NCI-H2081 (cell line): ENCODE measurements at regions not wholly inside any gene's neighbourhood (a gene's known extent, or its start where the extent isn't known, plus 50 kb on each side); places are given as distances from the start of the nearest gene placed in this dataset.
"Not testable (repeated sequence)": the region's sequence is repeated elsewhere in the genome, so short reads cannot be mapped to it uniquely, and the experiment has no call there.

Source experiments
- DNase-seq, 2 experiments: peaks; one replicate each; lab custom pipeline; 2025; lab: John Stamatoyannopoulos, UW

DNA sequence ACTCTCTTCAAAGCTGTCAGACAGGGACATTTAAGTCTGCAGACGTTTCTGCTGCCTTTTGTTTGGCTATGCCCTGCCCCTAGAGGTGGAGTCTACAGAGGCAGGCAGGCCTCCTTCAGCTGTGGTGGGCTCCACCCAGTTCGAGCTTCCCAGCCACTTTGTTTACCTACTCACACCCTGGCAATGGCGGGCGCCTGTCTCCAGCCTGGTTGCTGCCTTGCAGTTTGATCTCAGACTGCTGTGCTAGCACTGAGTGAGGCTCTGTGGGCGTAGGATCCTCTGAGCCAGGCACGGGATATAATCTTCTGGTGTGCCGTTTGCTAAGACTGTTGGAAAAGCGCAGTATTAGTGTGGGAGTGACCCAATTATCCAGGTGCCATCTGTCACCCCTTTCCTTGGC lies 499.8 kb upstream of the IZUMO3 start:
- not testable (repeated sequence) for DNase-seq

DNA sequence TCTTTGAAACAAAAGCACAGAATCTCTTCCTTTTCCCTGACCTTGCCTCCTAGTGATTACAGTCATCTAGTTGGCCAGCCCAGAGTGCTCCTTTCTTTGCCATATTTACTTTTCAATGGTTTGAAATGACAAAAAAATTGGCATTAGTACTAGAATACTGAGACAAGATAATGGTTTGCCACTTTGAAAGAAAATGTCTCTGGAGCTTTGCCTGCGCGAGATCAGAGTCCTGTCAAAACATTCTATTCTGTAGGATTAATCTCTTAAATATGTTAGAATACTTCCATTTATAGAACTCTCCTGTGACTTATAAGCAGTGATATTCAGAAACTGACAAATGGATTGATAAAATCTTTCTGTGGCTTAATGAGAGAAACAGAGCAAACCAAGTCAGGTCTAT lies 484.0 kb upstream of the IZUMO3 start:
- DNase-seq: no peak

DNA sequence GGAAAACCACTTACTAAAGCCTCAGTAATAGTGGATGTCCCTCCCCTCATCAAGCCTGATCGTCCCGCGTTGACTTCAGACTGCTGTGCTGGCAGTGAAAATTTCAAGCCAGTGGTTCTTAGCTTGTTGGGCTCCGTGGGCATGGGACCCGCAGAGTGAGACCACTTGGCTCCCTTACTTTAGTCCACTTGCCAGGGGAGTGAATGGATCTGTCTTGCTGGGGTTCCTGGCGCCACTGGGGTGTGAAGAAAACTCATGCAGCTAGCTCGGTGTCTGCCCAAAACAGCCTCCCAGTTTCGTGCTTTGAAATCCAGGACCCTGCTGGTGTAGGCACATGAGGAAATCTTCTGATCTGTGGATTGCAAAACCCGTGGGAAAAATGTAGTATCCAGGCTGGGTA lies 480.0 kb upstream of the IZUMO3 start:
- DNase-seq: no peak

DNA sequence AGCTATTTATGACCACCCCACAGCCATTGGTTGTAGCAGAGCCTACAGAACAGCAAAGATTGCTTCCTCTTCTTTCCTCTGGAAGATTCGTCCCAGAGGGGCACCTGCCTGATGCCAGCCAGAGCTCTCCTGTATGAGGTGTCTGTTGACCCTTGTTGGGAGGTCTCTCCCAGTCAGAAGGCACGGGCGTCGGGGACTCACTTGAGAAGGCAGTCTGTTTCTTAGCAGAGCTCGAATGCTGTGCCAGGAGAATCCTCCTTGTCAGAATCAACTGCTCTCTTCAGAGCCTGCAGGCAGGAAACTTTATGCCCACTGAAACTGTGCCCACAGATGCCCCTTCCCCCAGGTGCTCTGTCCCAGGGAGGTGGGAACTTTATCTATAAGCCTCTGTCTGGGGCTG lies 479.5 kb upstream of the IZUMO3 start:
- DNase-seq: no peak

DNA sequence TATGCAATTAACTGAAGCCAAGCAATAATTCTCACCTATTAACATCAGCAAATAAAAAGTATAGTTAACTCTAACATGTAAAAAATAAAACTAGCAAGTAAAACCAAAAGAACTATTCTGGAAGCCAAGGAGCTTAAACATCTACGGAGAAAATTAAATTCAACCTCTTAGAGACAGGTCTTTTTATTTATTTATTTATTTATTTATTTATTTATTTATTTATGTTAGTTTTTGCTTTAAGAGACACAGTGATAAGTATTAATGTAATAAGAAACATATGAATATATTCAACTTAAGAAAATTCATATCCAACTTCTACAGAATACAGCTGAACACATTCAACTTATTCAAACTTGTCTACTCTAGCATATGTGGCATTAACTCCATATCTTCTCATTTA lies 472.1 kb upstream of the IZUMO3 start:
- no peak for DNase-seq

DNA sequence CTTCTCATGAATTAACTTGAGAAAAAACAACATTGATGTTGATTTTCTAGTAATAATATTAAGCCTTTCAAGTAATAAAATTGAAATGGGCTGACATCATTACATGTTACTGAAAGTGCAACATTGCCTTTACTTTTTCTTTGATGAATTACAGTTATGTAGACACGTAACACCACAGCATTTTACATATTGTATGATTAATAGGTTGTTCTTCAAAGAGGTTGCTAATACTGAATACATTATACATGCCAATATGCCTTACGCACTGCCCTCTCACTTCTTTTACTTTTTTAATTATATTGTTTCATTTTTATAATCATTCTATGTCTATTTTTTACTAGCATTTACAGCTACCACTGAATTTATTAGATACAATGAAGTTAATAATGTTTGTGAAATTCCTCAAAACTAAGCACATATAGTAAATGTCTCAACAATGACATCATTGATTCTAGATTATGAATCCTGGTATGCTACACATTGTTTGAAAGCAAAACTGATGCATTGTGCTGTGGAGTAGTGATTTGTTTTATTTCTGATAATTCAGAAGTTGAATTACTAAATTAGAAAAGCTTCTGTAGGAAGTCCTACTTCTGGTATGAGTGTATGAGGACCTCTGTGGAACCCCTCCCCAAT lies 464.4 kb upstream of the IZUMO3 start:
- DNase-seq: no peak

DNA sequence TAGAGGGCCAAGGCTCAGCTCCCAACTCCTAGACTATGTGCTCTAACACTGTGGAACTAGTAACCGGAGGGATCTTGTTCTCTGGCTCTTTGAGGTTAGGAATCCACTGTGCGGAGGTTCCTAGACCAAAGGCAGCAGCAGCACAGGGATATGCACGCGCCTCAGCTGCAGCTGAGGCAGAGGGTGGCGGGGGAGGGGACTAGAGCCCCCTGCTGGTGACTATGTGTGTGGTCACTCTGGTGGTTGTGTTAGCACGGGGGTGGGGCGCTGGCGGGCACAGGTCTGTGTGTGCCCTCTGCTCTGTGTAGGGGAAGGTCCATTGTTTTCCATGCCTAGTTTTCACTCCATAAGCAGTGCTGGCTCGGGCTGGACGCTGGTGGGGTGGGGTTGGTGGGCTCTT lies 458.0 kb upstream of the IZUMO3 start:
- DNase-seq: no peak

DNA sequence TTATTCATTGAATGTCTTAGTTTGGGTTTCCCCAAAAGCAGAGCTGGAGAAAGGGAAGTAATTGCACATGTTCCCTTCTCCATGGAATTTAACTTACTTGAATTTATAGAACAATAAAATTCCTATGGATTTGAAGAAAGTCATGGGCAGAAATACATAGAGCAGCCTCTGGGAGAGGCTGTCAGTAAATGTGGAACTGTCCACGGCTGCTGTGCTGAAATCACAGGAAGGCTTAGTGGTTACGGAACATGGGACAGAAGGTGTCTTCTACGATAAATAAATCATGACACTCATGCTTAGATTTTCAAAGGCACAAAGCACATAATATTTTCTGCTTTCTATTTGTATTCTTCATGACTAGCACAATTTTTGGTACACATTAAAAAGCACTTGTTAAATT lies 440.6 kb upstream of the IZUMO3 start:
- DNase-seq: no peak

DNA sequence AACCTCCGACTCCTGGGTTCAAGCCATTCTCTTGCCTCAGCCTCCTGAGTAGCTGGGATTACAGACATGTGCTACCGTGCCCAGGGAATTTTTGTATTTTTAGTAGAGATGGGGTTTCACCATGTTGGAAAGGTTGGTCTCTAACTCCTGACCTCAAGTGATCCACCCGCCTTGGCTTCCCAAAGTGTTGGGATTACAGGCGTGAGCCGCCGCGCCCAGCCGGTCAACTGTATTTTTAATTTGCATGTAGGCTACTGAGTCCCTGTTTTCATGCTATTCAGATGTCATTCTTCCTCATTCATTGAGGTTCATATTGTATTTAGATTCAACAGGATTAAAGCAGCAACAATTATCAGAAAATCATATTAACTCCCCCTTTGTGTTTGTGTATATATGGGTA lies 425.1 kb upstream of the IZUMO3 start:
- DNase-seq: not testable (repeated sequence)

DNA sequence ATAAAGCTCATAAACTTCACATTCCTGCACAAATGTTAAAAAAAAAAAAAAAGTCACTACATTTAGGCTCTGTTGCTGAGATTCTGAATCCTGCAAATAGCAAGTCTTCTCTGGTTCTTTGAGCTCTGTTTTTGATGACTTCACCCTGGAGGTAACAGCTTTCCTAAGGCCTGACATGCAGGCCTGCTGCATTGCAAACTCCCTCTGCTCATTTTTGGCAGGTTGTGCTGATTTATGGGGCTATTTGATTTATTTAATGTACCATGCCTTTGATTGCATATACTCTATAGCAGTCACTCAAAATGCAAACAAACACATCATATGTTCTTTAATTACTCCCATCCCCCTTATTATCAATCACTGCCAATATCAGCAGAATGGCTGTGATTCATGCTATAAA lies 416.1 kb upstream of the IZUMO3 start:
- peak in 1 of 2 experiments; percentile 22 for DNase-seq

DNA sequence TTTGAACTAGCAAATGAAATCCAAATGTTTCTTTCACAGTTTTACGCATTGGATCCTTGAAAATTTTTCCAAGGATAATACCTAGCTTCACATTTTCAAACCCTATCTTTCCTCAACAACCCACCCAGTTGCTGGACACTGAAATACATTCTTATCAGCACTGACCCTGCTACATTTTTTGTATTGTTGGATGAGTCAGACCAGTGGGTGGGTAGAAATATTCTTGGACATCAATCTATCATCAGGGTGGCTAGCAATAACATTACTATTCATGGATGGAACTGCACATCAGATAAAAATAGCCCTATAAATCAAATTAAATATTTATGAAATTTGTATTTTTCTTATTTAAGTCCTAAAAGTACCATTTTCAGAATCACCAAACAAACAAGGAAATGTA lies 407.4 kb upstream of the IZUMO3 start:
- DNase-seq: no peak

DNA sequence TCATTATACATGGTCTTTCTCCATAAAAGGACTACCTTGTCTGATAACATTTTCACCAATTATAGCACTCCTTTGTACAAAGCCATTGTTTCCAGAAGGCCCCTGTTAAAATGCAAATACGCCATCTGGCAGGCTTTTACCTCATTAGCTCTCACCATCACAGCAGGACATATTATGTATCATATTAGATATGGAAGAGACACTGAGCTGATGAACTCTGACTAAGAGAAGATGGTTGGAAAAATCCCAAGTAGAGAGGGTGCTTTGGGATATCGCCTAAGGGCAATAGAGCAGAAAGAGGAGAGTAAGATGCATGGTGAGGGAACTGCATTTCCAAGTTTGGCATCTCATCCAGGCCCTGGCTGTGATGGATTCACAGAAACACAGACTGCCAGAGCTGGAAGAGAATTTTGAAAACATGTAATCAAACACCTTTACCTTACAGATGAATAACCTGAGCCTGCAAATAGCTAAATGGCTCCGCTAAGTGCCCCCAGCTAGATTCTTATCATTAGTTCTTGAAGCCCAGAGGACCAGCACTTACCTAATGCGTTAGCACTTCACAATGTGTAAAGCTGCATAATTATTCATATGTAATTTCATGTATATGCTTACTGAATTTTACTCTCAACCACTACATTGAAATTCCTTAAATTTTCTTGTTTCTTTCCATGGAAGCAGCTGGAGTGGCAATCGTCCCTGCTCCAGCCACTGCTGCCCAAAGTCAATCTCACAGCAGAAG lies 393.6 kb upstream of the IZUMO3 start:
- DNase-seq: peak; percentile 62 to 88

DNA sequence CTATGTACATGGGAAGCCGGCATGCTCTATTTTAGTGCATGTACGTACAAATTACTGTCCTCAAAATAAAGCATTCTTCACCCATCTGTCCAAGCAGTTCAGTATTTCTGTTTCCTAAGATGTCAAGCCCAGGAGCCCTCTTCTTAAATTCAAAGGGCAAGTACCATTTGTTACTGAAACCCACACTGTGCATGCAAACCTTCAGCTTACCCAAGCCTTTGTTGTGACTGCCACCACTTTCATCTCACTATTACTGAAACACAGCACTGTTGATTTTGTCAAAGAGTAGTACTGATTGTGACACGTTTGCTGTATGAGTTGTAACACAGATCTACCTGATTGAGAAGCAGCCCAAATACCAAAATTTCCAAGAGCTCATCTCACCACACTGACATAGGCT lies 390.4 kb upstream of the IZUMO3 start:
- DNase-seq: no peak

DNA sequence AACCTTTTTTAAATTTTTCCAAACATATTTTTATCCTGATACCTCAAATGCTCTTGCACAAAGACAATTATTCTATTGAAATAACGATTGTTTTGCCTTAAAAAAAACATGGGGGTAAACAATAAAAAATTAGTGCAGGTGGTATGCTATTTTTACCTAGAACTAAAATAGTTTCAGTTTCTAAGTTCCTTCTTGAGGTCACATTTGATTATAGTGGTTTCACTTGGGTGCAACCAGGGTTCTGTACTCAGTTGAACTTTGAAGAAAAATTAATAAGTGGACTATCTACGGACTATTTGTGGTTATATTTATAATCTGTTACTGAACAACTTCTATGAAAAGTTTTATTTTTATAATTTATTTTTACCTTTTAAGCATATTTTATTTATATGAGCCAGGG lies 387.1 kb upstream of the IZUMO3 start:
- no peak for DNase-seq

DNA sequence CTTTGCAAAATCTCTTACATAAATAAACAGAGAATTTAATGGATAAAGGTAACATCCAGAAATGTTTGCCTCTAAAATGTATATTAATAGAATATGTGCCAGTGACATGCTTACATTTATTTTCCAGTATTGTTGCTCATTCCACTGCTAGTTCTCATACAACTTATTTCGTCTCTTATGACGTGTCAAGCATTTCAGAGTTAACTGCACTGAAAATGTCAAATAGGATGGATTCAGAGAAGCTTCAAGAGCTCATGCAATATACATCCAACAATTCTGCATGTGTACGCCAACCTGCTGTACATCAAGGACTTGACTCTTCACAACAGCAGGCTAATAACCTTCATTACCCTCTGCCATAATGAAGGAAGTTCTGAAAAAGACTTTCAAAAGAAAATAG lies 386.2 kb upstream of the IZUMO3 start:
- no peak for DNase-seq

DNA sequence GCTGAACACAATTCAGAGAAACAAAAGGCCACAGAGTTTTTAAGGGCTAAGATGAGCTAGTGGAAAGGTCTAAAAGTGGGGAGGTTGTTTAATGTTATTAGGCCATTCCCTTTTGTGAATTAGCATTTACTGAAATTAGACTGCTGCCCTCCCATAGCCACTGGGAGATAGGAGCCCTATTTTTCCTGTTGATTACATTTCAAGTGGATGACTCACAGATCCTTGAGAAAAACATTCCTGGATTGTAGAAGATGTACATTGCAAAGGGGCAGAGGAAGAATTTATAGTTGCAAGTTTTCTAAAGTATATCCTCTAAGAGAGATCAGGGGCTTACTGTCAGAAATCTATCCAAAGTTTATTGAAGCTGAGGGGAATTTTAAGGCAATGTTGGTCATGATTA lies 367.1 kb upstream of the IZUMO3 start:
- no peak for DNase-seq

DNA sequence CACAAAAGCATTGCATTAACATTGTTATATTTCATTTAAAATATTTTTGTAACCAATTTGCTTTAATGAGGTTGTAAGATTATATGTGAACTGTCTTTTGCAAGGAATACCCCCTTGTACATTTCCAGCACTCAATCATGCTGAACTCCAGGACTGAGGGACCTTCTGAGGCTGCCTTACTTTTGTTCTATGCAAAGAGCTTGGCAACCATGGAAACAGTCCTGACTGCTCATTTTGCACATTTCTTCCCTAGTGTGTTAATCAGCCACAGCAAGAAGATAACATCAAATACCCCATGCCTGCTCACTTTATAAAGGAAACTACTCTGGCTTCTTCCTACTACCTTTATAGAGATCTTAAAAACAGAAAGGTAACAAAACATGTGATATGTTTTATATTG lies 355.6 kb upstream of the IZUMO3 start:
- no peak for DNase-seq

DNA sequence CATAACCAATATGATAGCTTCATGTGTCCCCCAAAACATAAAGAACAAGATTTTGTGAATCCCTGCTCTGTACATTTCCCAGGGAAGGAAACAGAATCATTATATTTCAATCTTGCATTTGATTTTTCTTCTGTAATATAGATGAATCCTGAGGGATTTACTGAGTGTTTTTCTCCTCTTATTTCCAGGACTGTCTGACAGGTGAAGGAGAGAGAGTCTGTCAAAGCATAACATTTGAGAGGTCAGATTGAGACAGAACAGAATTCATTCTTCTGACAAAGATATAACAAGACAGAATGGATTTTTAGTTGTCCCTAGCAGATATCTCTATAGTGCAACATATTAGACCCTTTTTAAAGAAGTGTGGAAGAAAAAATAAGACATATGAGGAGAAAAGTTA lies 354.5 kb upstream of the IZUMO3 start:
- no peak for DNase-seq

DNA sequence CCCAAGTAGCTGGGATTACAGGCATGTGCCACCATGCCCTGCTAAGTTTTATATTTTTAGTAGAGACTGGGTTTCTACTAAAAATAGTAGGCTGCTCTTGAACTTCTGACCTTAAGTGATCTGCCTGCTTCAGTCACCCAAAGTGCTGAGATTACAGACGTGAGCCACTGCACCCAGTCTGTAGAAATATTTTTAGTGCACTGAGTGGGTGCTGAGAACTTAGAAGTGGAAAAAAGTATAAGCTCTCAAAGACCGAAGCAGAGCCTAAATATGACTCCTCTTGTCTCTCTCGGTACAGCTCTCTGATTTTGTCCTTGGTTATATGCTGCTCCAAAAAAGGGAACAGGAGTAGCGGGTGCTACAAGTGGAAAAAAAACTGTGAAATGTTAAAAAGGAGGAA lies 353.8 kb upstream of the IZUMO3 start:
- DNase-seq: no peak

DNA sequence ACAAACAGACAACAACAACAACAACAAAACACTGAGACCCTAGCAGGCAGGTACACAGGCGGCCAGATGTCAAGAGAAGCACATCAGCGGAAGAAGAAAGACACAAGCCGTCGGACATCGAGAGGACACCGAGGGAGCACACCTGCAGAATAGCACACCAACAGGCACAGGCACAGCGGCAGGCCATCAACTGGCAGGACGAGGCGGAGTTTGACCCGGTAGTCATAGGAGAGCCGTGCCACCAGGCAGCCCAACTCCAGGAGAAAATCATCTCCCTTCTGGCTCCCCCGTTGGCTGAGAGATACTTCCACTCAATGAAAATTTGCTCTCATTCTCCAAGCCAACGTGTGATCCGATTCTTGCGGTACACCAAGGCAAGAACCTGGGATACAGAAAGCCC lies 352.1 kb upstream of the IZUMO3 start:
- no peak for DNase-seq

DNA sequence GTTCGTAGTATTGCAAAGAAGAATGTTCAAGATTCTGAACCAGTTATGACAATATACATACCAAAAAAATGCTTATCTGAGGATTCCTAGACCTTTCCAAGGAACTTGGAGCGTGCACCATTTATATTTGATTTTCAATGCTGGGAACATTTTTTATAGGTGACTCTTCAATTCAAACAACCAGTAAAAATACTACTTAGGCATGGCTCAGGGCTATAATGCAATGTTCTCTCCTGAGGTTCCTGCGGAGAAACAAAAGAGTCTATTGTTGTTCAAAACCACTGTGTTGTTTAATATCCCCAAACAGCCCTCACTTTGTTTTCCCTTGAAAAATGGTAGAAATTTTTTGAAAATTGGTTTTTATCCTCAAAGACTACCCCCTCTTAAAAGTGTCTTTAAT lies 335.7 kb upstream of the IZUMO3 start:
- no peak for DNase-seq

DNA sequence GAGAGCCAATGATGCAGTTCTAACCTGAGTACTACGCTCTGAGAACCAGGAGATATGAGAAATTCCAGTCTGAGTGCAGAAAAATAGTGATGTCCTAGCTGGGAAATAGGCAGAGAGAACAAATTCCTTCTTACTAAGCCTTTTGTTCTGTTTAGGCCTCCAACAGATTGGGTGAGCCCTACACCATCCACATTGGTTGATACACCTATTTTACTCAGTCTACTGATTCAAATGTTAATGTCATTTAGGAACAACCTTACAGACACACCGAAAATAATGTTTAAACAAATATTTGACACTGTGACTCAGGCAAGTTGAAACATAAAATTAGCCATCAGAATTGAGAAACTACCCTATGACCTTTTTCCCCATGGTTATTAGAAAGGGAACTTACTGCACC lies 333.9 kb upstream of the IZUMO3 start:
- DNase-seq: no peak

DNA sequence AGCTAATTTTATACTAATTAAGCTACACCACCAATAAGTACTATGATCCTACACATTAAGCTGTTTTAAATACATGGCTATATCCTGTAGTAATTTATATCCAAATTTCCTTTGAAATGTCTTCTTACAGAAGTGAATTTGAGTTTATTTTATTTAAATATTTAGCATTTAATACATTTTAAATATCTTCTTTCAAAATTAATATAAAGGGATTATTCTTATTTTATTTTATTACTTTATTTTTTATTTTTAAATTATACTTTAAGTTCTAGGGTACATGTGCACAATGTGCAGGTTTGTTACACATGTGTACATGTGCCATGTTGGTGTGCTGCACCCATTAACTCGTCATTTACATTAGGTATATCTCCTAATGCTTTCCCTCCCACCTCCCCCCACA lies 310.9 kb upstream of the IZUMO3 start:
- not testable (repeated sequence) for DNase-seq

DNA sequence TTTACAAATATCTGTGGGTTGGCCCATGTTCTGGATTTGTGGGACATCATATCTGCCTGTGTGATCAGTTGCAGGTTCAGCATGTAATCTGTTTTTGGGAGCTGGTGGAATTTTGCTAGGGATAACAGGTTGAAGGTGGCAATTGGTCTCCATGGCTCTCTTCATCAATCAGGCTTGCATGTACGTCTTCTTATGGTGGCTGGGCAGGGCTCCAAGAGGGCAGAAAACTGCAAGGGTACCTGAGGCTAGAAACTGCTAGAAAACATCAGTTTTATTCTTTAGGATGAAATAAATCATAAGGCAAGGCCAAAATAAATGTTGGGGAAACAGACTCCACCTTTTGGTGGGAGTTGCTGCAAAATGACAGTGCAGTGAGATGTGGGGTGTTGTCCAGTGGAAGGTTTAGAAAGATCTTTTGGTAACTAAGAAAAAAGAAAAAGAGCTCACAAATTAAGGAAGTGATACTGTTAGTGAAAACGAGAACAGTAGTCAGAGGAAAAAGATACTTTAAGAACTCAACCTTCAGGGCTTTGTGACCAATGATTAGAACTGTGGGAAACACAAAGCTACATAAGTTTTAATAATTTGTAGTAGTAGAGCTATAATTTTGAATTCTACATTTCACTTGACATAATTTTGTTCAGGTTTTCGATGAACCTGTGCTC lies 300.7 kb upstream of the IZUMO3 start:
- DNase-seq: no peak
